Stimulated activated CD8-positive, alpha-beta memory T cell treated with anti-CD3 and anti-CD28 coated beads, Interleukin-15, amount 100 ng/mL, for 48 hours (primary cell): ENCODE measurements at regions not wholly inside any gene's neighbourhood (a gene's known extent, or its start where the extent isn't known, plus 50 kb on each side); places are given as distances from the start of the nearest gene placed in this dataset.
"Not testable (repeated sequence)": the region's sequence is repeated elsewhere in the genome, so short reads cannot be mapped to it uniquely, and the experiment has no call there.

Source experiments
- DNase-seq, 2 donors: peaks; one replicate each; pipeline ENCODE4 v3.0.0-alpha.2; 2020; ENCODE audit warnings: low read depth in 2 of 2

DNA sequence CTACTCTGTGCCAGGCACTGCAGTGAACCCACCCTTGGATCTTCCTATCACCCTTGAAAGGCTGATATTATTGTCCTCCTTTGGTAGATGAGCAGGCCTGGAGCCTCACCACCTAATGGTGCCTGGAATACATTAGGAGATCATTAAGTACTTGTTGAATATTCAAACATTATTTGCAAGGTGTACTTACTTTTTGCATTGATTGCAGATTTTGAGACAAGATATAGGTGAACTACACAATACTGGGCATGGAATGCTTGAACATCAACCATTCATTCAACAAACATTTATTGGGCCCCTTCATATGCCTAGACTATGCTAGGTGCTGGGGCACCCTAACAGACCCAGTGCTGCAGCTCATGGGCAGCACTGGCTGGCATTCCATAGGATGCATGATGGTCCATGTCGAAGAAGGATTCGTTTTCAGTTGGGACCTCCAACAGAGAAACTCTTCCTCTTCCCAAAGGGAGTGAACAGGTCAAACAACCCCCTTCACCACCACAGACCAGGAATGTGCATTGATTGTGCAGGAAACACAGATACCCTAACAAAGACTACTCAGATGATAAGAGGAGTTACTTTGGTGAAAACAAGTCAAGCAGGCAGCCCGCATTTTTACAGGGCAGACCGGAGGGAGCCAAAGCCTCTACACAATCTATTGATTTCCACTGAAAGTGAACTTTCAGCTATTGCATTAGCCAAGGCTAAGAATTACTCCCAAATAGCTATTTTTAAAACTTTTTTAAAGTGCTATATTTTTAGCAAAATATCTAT is 149.6 kb upstream of the SH3BP4 start:
- no peak for DNase-seq

DNA sequence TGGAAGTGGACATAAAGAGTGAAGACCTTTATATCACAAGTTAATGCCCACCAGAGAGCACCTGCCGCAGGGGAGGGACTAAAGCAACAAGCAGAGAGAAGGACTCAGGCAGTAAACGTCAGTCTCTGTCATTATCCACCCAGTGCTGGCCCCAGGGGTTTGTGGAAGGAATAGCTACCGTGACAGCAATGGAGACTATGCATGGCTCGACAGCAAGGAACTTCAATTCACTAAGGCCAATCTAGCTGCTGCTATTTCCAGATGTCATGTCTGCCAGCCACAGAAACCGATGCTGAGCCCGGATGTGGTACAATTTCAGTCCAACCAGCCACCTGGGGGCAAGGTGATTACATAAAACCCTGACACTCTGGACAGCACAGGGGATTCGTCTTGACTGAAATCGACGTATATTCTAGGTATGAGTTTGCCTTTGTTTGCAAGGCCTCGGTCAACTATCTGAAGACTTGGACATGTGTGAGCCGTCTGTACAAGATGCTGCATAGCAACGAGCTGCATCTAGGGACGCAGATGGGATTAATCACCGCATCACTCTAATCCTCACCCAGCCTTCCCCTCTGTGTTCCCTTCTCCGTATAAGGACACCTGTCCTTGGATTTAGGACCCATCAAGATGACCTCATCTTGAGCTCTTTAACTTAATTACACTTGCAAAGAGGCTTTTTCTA is 154.1 kb upstream of the SH3BP4 start:
- DNase-seq, result no peak

DNA sequence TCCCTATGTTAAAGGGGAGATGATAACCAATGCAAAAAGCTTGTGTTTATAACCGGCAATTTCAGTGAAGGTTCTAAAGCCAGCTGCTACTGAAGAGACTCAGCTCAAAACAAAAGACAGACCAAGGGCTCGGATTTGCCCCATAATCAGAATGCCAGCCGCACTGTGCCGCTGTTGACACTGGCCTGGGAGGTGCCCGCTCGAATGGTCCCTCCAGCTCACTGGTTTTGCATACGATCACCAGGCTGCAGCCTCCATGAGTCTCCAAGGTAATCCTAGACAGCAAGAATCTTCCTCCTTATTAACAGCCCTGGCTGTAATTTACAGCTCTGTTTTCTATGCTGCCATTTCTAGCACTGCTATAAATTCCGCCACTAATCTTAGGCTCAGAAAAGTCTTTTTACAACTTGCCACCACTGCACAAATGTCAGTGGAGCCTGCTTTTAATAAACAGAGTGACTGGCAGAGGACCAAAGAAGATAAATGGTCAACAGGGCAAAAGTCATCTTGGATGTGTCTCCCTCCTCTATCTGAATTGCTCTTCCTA is 155.7 kb upstream of the SH3BP4 start:
- DNase-seq, result no peak

DNA sequence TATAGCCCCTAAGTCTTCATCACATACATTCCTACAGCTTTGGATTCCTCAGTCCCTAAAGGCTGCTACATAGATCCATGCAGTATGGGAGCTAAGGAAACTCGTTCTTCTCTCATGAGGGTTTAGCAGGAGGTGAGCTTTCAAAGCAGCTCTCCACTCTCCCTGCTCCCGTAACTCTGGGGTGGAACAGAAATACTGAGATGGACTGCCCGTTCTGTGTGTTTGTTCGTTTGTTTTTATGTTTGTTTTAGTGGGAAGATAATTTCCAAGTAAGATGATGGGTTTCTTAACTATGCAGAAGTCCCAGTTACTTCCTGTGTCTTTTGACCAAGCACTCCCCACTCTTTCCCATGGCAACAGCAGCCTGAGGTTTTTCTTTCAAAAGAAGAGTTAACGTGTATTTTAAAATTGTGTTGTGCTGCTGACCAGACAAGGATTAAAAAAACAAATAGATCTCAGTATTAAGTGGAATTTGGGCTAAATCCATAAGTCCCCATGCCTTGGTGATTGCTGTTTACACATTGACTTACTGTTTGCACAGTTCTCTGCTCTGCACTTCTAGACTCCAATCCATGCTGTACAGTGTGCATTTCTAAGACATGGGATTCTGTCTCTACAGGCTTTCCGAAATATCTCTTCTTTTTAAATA is 156.4 kb upstream of the SH3BP4 start:
- DNase-seq, result no peak

DNA sequence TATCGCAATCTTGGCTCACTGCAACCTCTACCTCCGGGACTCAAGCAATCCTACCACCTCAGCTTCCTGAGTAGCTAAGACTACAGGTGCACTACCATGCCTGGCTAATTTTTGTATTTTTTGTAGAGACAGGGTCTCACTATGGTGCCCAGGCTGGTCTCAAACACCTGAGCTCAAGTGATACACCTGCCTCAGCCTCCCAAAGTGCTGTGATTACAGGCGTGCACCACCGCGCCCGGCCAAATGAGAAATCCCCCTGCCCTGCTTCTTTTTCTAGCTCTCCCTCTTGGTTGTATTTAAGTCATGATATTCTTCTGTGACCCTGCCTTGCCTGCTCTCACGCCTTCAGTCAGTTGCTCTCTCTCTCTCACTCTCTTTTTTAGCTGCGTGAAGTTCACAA is 157.0 kb upstream of the SH3BP4 start:
- DNase-seq, result no peak

DNA sequence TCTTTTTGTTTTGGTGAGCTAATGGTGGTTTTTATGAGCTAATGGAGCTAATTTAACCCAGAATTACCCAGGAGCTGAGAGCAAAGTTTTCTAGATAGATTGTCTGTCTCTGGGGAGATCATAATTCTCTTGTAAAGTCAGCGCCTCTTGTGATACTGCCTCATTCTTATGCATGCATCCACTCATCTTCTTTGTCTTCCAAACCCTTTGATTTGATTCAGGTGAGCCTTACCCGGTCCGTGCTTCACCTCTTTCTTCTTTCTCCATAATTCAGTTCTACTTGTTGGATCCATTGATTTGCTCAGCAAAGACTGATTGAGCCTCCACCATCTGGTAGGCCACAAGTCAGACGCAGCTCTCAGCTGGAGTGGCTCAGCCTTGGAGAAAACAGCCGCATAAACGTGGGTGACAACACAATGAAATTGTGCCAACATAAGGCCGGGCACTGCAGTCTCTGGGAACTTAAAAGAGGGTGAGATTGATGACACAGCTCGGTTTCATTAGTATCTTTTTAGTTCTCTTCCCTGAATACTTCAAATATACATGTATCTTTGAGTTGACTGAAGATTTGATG is 158.5 kb upstream of the SH3BP4 start:
- DNase-seq, result no peak

DNA sequence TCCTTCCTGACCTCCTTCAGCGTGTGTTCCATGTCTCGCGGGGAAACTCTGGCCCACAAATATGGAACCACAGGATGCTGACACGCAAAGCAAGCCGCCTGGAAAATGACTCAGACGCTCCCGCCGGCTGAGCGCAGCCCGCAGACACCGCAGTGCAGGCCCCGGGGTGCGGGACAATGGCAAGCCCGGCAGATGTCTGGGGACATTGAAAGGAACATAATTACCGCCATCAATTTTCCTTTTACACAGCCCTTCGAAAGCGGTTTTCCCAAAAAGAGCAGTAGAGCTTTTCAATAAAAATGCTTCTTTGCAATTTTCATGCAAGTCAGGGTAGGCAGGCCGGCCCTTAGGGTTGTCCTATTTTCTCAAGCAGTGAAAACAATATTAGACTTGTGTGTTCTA is 159.2 kb upstream of the SH3BP4 start:
- no peak for DNase-seq

DNA sequence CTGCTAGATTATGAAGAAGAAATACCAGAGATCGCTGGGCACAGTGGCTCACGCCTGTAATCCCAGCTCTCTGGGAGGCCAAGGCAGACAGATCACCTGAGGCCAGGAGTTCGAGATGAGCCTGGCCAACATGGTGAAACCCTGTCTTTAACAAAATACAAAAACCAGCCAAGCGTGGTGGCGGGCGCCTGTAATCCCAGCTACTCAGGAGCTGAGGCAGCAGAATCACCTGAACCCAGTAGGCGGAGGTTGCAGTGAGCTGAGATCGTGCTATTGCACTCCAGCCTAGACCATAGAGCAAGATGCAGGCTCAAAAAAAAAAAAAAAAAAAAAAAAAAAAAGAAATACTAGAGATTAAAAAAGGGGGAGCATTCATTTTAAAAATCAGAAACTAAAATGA is 159.7 kb upstream of the SH3BP4 start:
- DNase-seq, result not testable (repeated sequence)

DNA sequence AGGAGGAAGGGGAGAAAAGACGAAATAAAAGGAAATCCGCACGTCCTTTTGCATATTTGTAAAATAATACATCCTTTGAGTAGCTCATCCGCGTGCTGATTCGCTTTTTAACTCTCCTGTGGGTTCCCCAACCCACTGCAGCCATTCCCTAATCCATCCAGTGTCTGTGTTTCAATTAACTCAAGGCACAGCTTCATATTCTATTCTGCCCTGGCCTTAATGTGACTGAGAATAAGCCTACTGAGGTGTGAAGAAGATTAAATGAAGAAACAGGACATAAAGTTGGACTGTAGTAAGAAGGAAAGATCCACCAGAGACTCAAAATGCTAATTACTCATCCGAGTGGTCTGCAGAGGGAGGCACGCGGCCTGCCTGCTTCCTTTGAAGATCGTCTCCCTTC is 161.4 kb upstream of the SH3BP4 start:
- DNase-seq, result no peak

DNA sequence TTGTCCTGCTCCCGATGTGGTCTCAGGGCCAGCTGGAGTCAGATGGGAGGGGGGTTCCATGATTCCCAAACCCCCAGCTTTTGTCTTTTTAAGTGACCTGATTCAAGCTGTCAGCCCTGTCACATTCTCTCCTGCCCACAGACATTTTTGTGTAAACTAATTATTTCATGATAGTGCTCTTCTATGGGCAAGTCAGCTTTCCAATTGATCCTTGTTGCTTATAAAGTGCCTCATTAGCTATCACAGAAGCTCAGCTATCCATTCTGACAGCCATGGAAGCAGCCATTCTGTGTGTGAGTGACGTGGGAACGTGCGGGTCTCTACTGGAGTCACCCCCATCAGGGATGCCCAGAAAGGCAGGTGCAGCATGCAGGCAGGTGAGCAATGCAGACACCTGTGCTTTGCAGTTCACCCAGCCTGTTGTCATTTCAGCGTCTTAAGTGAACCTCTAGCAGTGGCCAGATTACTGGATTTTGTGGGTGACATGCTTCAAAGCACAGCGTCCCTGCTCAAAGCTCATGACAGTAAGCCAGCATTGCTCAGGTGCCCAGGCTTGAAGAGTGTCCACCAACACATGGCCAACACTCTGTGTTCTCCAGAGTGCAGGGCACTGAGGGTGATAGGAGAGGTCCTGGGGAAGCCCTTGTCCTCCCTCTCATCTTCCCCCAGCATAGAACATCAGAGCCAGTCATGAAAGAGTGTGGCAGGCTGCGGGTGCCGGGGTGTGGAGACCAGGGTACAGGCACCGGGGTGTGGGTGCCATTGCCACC is 162.1 kb upstream of the SH3BP4 start:
- DNase-seq, result no peak

DNA sequence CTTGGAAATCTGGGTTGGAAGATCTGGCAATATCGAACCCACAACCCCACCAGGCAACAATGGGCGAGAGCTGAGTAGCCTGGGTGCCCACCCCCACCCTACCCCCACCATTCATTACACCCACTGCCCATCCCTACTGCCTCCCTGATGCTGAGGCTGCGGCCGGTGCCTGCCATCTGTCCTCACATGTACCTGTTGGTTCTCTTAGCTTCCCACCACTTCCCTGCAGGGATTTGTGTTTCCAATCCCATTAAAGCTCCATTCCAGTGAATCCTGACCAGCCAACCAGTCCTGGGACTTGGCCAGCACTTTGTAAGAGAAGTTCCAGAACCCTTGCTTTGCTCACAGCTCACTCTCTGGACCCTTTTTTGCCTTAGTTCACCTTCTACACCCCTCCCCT is 163.0 kb upstream of the SH3BP4 start:
- no peak for DNase-seq

DNA sequence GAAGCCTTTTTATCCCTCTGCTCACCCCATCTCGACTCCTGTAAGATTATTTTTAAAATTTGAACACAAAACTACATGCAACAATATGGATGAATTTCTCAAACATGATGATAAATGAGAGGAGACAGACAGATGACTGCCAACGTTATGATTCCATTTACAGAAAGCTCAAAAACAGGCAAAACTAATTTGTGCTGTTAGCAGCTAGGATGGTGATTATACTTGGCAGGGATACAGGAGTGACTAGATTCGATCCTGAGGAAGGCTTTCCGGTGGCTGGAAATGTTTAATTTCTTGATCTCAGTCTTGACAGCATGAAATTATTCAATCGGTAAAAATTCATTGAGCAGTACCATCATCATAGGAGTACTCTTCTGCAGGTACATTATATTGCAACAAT is 163.4 kb upstream of the SH3BP4 start:
- no peak for DNase-seq

DNA sequence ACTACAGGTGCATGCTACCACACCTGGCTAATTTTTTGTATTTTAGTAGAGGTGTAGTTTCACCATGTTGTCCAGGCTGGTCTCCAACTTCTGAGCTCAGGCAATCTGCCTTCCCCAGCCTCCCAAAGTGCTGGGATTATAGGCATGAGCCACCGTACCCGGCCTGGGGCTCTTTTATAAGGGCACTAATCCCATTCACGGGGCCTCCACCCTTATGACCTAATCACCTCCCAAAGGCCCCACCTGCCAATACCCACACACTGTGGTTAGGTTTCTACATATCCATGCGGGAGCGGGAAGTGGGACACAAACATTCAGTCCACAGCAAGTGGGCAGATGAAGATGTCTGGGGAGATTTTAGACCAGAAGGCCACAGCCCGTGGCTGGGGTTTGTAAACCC is 164.7 kb upstream of the SH3BP4 start:
- no peak for DNase-seq

DNA sequence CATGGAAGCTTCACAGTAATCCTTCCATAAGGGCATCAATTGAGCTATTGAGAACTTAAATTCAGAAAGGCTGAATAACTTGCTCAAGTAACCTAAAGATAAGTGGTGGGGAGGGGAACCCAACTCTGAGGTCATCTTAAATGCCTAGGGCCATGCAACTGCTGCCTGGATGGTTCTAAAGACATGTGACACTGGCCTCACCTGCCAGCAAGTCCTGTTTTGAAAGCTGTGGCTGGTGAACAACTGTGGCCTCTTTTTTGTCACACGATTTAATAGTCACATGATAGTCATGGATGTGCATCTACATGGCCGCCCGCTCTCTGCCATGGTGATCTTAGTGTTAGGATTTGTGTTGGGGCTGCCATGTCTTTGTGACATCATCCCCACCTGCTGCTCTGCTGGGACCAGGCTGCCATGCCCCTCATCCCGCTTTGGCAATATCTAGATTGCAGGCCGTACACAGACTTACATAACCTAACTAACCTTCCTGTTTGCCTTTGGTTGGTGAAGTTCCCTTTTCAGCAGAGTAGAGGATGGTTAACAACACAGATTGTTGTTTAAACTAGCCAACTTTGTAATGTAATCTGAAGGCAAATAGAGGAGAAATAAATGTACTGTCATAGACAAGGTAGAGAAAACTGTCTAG is 177.9 kb upstream of the SH3BP4 start:
- DNase-seq, result no peak

DNA sequence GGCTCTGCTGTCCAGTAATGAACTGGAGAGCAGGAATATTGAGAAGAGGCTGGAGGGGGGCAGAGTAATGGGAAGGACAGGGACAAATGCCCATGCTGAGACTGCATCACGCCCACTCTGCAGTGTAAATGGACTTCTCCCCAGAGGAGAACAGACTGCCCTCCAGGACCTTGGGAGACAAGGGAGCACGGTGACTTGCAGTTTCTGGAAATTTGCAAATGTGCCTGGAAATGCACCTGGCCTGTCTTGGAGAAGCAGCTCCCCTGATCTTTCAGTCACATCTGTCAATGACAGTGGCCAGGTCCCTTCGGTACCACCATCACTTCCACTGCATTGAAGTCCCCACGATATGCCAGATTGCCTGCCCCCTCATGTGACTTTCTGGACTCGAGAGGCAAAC is 178.7 kb upstream of the SH3BP4 start:
- DNase-seq, result no peak

DNA sequence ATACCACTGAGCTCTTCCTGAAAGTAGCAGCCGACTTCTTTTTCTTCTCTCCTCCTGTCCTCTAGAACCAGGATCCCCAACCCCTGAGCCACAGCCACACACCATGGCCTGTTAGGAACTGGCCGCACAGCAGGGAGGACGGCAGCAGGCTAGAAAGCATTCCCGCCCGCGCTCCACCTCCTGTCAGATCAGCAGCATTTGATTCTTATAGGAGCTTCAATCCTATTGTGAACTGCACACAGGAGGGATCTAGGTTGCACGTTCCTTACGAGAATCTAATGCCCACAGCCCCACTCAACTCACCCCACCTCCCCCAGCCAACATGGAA is 179.1 kb upstream of the SH3BP4 start:
- no peak for DNase-seq

DNA sequence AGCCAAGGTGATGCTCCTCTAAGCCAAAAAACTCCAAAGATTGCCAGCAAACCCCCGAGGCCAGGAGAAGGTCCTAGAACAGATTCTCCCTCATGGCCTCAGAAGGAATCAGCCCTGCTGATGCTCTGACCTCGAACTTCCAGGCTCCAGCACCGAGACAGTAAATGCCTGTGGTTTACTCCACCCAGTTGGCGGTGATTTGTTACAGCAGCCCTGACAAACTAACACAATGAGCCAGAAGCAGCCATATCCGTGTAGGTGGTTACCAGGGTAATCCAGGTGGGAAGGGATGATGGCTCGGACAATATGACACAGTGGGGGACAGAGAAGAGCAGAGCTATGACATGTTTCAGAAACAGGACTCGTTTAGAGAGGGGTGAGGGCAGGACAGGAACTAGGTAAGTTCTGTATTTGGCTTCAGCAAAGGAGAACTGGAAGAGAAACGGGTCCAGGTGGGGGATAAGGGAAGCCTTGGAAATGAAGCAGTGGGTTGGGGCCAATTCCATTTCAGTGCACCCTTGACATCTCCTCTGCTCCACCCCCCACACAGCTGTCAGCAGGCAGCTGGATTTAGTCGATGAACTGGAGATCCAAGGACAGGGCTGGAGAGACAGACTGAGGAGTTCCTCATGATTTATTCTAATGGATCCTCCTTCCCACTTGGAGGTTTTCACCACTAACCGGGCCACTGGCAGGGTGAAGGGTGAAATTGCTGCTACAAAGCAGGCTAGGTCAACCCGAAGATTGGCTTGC is 179.7 kb upstream of the SH3BP4 start:
- DNase-seq, result no peak

DNA sequence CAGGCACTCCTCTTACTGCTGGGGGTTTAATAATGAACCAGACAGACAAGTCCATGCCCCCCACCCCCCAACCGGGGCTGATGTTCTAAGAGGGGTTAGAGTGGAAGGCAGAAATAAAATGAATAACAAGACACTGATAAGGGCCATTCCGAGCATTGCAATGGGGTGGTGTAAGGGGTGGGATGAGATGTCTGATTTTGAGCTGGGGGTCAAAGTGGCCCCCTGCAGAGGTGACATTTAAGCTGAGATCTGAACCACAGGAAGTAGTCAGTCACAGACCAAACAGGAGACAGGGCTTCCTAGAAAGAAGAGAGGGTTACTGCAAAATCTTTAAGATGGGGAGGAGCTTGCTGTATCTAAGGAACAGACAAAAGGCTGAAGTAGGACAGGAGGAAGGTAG is 180.6 kb upstream of the SH3BP4 start:
- no peak for DNase-seq

DNA sequence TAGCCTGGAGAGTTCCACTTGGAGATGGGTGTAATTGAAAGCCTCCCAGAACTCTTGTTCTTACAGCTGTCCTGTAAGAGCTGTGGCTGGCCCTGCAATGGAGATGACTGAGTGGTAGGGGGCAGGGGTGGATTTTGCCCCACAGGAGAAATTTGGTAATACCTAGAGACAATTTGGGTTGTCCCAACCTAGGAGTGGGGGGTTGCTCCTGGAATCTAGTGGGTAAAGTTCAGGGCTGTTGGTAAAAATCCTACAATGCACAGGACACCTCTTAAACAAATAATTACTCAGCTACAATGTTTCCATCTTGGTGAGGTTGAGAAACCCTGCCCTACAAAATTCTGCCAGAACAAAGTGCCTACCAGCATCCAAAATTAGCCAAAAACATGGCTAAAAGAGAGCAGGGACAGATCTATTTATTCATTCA is 181.1 kb upstream of the SH3BP4 start:
- no peak for DNase-seq

DNA sequence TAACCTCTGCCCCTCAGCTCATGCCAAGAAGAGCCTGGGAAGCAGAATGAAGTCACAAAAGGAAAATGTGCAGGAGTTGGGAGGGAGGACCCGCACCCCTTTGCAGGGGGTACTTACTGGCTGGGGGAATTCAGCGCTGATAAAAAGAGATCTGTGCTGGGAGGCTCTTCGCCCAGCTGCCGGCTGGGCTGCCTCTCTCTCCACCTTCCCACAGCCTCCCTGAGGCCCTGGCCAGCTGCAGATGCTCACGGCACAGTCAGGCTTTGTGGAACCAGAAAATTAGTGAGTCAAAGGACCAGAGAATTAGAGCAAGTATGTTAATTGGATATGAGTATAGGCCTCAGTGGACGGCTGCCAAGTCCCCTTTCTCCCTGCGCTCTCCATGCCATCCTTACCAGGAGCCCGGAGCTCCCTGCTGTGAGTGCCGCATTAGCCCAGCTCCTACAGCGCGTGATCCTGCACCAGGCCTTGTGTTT is 181.7 kb upstream of the SH3BP4 start:
- DNase-seq, result no peak
